ENCODE measurements at regions not wholly inside any gene's neighbourhood (a gene's known extent, or its start where the extent isn't known, plus 50 kb on each side); places are given as distances from the start of the nearest gene placed in this dataset.

GRCh38 chr7:96638669-96639068 lies 71.0 kb downstream of the SEM1 start:
- Histone ChIP-seq H3K27me3 (no peaks in the 10 kb centered on the region), H3K4me3 (no peak overlapping the region), H3K36me3 (no peaks in the 10 kb centered on the region), H3K9me3 (no peaks in the 10 kb centered on the region)
- no peak for DNase-seq

- H3K36me3 ChIP-seq, result no peaks in the 10 kb centered on the region
- H3K27me3 ChIP-seq, result no peaks in the 10 kb centered on the region
- H3K4me3 ChIP-seq, result no peak overlapping the region
- no peak for DNase-seq
- no peaks in the 10 kb centered on the region for H3K9me3 ChIP-seq
Observed at GRCh38 chr7:96637522-96637921, 72.1 kb downstream of the SEM1 start.

GRCh38 chr7:96636979-96637378 lies 72.7 kb downstream of the SEM1 start:
- no peak for DNase-seq
- no peak overlapping the region for H3K4me3 ChIP-seq
- no peaks in the 10 kb centered on the region for H3K9me3 ChIP-seq
- H3K36me3 ChIP-seq, result no peaks in the 10 kb centered on the region
- no peaks in the 10 kb centered on the region for H3K27me3 ChIP-seq

- H3K36me3 ChIP-seq, result no peaks in the 10 kb centered on the region
- no peak overlapping the region for H3K4me3 ChIP-seq
- H3K27me3 ChIP-seq, result no peaks in the 10 kb centered on the region
- H3K9me3 ChIP-seq, result no peaks in the 10 kb centered on the region
- DNase-seq, result no peak
Observed at GRCh38 chr7:96636342-96636860, 73.2 kb downstream of the SEM1 start.

GRCh38 chr7:96629884-96630283 lies 79.8 kb downstream of the SEM1 start:
- H3K4me3 ChIP-seq, result no peak overlapping the region
- no peaks in the 10 kb centered on the region for H3K9me3 ChIP-seq
- no peaks in the 10 kb centered on the region for H3K36me3 ChIP-seq
- no peaks in the 10 kb centered on the region for H3K27me3 ChIP-seq
- DNase-seq, result no peak

- Histone ChIP-seq H3K9me3 (no peaks in the 10 kb centered on the region), H3K36me3 (no peaks in the 10 kb centered on the region), H3K27me3 (no peaks in the 10 kb centered on the region), H3K4me3 (no peak overlapping the region)
- no peak for DNase-seq
Observed at GRCh38 chr7:96624954-96625353, 84.7 kb downstream of the SEM1 start.

GRCh38 chr7:96621932-96622331 lies 87.7 kb downstream of the SEM1 start:
- Histone ChIP-seq H3K9me3 (no peaks in the 10 kb centered on the region), H3K36me3 (no peaks in the 10 kb centered on the region), H3K4me3 (no peak overlapping the region), H3K27me3 (no peaks in the 10 kb centered on the region)
- no peak for DNase-seq

GRCh38 chr7:96614154-96614867 lies 95.3 kb downstream of the SEM1 start:
- H3K27me3 ChIP-seq, result no peaks in the 10 kb centered on the region
- no peaks in the 10 kb centered on the region for H3K36me3 ChIP-seq
- no peaks in the 10 kb centered on the region for H3K9me3 ChIP-seq
- H3K4me3 ChIP-seq, result no peak overlapping the region
- no peak for DNase-seq

- no peak overlapping the region for H3K4me3 ChIP-seq
- peak; percentile 2 for DNase-seq
- H3K27me3 ChIP-seq, result no peaks in the 10 kb centered on the region
- H3K9me3 ChIP-seq, result no peaks in the 10 kb centered on the region
- H3K36me3 ChIP-seq, result no peaks in the 10 kb centered on the region
Observed at GRCh38 chr7:96612034-96612433, 97.6 kb downstream of the SEM1 start.

- H3K36me3 ChIP-seq, result no peaks in the 10 kb centered on the region
- no peak overlapping the region for H3K4me3 ChIP-seq
- no peaks in the 10 kb centered on the region for H3K9me3 ChIP-seq
Observed at GRCh38 chr7:96605045-96605716, 104.5 kb downstream of the SEM1 start.

GRCh38 chr7:96599288-96599936 lies 110.2 kb downstream of the SEM1 start:
- no peak overlapping the region for H3K4me3 ChIP-seq
- no peaks in the 10 kb centered on the region for H3K9me3 ChIP-seq
- H3K27me3 ChIP-seq, result no peaks in the 10 kb centered on the region
- DNase-seq, result no peak
- H3K36me3 ChIP-seq, result no peaks in the 10 kb centered on the region

More at GRCh38 chr7:96605045-96605716, 104.5 kb downstream of the SEM1 start:
- DNase-seq, result no peak
- no peaks in the 10 kb centered on the region for H3K27me3 ChIP-seq

- no peak for DNase-seq
- no peaks in the 10 kb centered on the region for H3K9me3 ChIP-seq
- H3K4me3 ChIP-seq, result no peak overlapping the region
- no peaks in the 10 kb centered on the region for H3K36me3 ChIP-seq
- no peaks in the 10 kb centered on the region for H3K27me3 ChIP-seq
Observed at GRCh38 chr7:96598421-96598820, 111.2 kb downstream of the SEM1 start.

- no peak for DNase-seq
- no peak overlapping the region for H3K4me3 ChIP-seq
Observed at GRCh38 chr7:96596120-96596826, 113.4 kb downstream of the SEM1 start.

GRCh38 chr7:96591900-96592676 lies 117.6 kb downstream of the SEM1 start:
- no peaks in the 10 kb centered on the region for H3K9me3 ChIP-seq
- no peaks in the 10 kb centered on the region for H3K36me3 ChIP-seq
- DNase-seq, result no peak
- no peaks in the 10 kb centered on the region for H3K27me3 ChIP-seq
- no peak overlapping the region for H3K4me3 ChIP-seq

More at GRCh38 chr7:96596120-96596826, 113.4 kb downstream of the SEM1 start:
- Histone ChIP-seq H3K9me3 (no peaks in the 10 kb centered on the region), H3K36me3 (no peaks in the 10 kb centered on the region), H3K27me3 (no peaks in the 10 kb centered on the region)

- no peaks in the 10 kb centered on the region for H3K9me3 ChIP-seq
- no peaks in the 10 kb centered on the region for H3K36me3 ChIP-seq
Observed at GRCh38 chr7:96591159-96591899, 118.3 kb downstream of the SEM1 start.

GRCh38 chr7:96589038-96589437 lies 120.6 kb downstream of the SEM1 start:
- Histone ChIP-seq H3K27me3 (no peaks in the 10 kb centered on the region), H3K9me3 (no peaks in the 10 kb centered on the region), H3K36me3 (no peaks in the 10 kb centered on the region), H3K4me3 (no peak overlapping the region)
- no peak for DNase-seq

More at GRCh38 chr7:96591159-96591899, 118.3 kb downstream of the SEM1 start:
- DNase-seq, result no peak
- H3K4me3 ChIP-seq, result no peak overlapping the region
- H3K27me3 ChIP-seq, result no peaks in the 10 kb centered on the region

All from MG63 (cell line).